D721Med (cell line): ENCODE measurements at regions not wholly inside any gene's neighbourhood (a gene's known extent, or its start where the extent isn't known, plus 50 kb on each side); places are given as distances from the start of the nearest gene placed in this dataset.

Experiments used
- DNase-seq: peaks from one replicate; pipeline ENCODE4 v3.0.0; 2011; ENCODE audit warnings: low spot score; ENCODE audit not compliant: insufficient read length
- FAIRE-seq: peaks from 2 replicates; lab custom pipeline; 2011; peaks lifted over from hg19 to GRCh38; lab: Jason Lieb, UNC
- CTCF ChIP-seq: IDR thresholded peaks from 2 replicates; pipeline ENCODE4 v1.5.1; 2012; ENCODE audit warnings: mild to moderate bottlenecking, control low read depth; ENCODE audit not compliant: insufficient read depth; ENCODE audit errors: missing control alignments

GRCh38 chr18:39296293-39296888 is 1730.8 kb upstream of the CELF4 start:
- no peak for DNase-seq
- TF ChIP-seq CTCF, result no peak
- no peak for FAIRE-seq

GRCh38 chr18:39276764-39277163 is 1711.2 kb upstream of the CELF4 start:
- no peak for TF ChIP-seq CTCF
- no peak for DNase-seq
- peak; percentile 69 for FAIRE-seq

- TF ChIP-seq CTCF, result no peak
- FAIRE-seq (no peak), DNase-seq (no peak)
Measured at GRCh38 chr18:39274535-39274934, 1708.9 kb upstream of the CELF4 start.

- no peak for DNase-seq
- no peak for TF ChIP-seq CTCF
- FAIRE-seq, result no peak
Measured at GRCh38 chr18:39272230-39272629, 1706.6 kb upstream of the CELF4 start.

- no peak for TF ChIP-seq CTCF
- DNase-seq (no peak), FAIRE-seq (no peak)
Measured at GRCh38 chr18:39271654-39272053, 1706.1 kb upstream of the CELF4 start.

- FAIRE-seq (no peak), DNase-seq (no peak)
- TF ChIP-seq CTCF, result no peak
Measured at GRCh38 chr18:39260565-39260964, 1695.0 kb upstream of the CELF4 start.

- no peak for FAIRE-seq
- no peak for DNase-seq
- no peak for TF ChIP-seq CTCF
Measured at GRCh38 chr18:39259736-39260135, 1694.1 kb upstream of the CELF4 start.
